AG09309 (cell line): ENCODE measurements at regions not wholly inside any gene's neighbourhood (a gene's known extent, or its start where the extent isn't known, plus 50 kb on each side); places are given as distances from the start of the nearest gene placed in this dataset.
A peak's percentile ranks its signal among the peaks of the same experiment; 100 is the strongest.

Source experiments
- DNase-seq: peaks from one replicate; pipeline ENCODE4 v3.0.0-alpha.2; 2010; ENCODE audit warnings: low read depth
- H3K4me3 ChIP-seq: 2 replicates; pipeline ENCODE4 v1.5.1; 2011; ENCODE audit warnings: mild to moderate bottlenecking, low read depth, low read length, moderate library complexity; ENCODE audit not compliant: control insufficient read depth
- CTCF ChIP-seq: IDR thresholded peaks from 2 replicates; pipeline ENCODE4 v1.5.1; 2011; ENCODE audit warnings: mild to moderate bottlenecking, low read depth, low read length, inconsistent platforms; ENCODE audit not compliant: insufficient read depth, control insufficient read depth; ENCODE audit errors: missing control alignments

DNA sequence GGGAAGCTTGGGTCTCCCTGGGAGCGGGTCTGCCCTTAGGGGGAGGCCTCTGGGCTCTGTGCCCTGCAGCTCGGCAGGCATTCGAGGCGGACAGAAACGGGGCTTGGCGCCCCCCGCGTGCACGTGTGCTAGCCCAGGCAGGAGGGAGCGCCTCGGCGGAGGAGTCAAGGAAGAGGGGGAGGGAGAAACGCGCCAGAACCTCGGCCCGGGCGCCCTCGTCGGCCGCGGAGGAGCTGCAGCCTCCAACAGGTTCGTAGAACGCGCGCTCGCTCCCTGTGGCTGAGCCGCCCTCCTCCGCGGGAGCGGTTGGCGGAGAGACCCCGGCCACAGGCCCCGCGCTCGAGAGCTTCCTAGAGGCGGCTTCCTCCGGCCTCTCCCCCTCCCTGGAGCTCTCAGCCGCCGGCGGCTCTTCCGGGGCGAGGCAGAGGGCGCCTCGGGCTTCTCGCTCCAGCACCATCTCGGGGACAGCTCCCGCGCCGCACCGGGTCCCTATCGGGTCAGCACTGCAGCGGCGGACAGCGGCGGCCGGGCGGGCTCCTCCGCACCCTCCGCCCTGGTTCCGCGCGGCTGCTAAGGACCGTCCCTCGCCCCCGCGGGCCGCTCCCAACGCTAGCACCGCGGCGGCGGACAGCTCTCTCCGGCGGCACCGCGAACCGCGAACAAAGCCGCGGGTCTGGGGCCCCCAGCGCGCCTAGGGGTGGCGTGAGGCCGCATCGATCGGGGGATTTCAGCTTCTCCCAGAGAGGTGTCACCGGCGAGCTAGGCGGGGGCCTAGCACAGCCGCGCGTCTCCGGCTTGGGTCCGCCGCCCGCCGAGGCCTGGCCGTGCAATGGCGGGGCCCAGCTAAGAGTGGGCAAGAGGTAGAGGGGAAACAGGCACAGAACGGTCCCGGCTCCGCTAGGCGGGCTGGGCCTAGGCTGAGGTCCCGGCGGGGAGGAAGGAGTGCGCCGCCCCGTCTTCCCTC is 74.6 kb upstream of the CPLX2 start:
- H3K4me3 ChIP-seq = peak overlapping the region; percentile 15
- peak; percentile 28 for DNase-seq
- TF ChIP-seq CTCF = no peak

GRCh38 chr5:175797521-175798038 is 73.8 kb upstream of the CPLX2 start:
- H3K4me3 ChIP-seq = peak overlapping the region; percentile 15
- no peak for DNase-seq

DNA sequence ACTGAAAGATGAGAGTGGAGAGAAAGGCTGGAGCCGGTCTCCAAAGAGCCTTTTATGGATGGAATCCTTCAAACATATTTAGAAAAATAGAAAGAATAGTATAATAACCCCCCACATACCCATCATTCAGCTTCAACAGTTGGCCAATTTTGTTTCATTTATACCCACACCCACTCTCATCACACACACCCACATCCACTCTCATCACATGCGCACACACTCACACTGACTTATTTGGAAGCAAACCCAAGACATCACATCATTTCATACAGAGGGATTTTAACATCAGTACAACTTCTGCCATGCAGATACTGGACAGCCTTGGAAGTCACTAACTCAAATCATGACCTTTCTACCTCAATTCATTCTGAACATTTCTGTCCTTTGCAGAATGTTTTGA is 72.8 kb upstream of the CPLX2 start:
- no peak for DNase-seq
- no peak for TF ChIP-seq CTCF
- H3K4me3 ChIP-seq = no peak overlapping the region

More at GRCh38 chr5:175797521-175798038, 73.8 kb upstream of the CPLX2 start:
- TF ChIP-seq CTCF = no peak

- no peak for TF ChIP-seq CTCF
- no peak overlapping the region for H3K4me3 ChIP-seq
- DNase-seq = no peak
These were observed 70.7 kb upstream of the CPLX2 start for GRCh38 chr5:175800656-175801081.

DNA sequence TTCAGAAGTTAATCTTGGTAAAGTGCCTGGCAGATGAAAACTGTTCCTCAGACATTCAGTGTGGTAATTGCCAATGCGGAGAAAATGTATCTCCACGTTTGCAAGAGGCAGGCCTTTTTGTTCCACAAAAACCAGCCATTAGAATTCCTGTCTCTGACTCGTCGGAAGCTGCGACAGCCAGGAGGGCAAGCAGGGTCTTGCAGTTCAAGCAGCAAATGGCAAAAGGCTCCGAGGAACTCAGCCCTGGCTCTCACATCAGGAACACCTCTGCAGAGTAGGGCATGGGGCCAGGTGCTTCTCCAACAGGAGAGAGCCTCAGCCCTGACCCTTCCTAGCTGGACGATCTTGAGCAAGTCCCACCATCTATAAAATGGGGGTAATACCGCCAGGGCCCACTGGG is 69.0 kb upstream of the CPLX2 start:
- H3K4me3 ChIP-seq = no peak overlapping the region
- TF ChIP-seq CTCF = no peak
- DNase-seq = no peak

DNA sequence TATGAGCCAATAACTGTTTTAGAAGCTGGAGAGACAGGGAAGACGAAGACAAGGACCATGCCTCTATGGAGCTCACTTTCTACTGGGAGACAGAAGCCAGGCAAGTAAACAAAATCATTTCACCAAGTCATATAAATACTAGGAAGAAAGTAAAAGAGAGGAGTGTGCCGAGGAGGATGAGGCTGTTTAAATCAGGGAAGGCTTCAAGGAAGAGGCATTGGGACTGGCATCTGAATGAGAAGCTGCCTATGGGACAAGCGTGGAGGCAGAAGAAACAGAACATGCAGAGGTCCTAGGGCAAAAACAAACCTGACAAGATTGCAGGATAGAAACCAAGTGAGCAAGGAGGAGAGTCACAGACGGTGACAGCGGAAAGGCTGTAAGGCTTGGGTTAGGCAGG is 68.1 kb upstream of the CPLX2 start:
- no peak overlapping the region for H3K4me3 ChIP-seq
- no peak for TF ChIP-seq CTCF
- DNase-seq = no peak
